Kidney epithelial cell (primary cell): ENCODE measurements at regions not wholly inside any gene's neighbourhood (a gene's known extent, or its start where the extent isn't known, plus 50 kb on each side); places are given as distances from the start of the nearest gene placed in this dataset.

Experiments used
- DNase-seq: peaks from one replicate; pipeline ENCODE4 v3.0.0-alpha.2; 2010; ENCODE audit warnings: low read depth
- H3K27me3 ChIP-seq: 2 replicates; pipeline ENCODE4 v1.6.0; 2011; ENCODE audit warnings: low read length; ENCODE audit not compliant: control insufficient read depth, insufficient read depth
- H3K36me3 ChIP-seq: 2 replicates; pipeline ENCODE4 v1.5.1; 2011; ENCODE audit warnings: low read length; ENCODE audit not compliant: control insufficient read depth, insufficient read depth
- H3K4me3 ChIP-seq: 2 replicates; pipeline ENCODE4 v1.5.1; 2011; ENCODE audit warnings: low read depth, mild to moderate bottlenecking, control low read depth, low read length
- TF ChIP-seq, protein P1 (sequence below): IDR thresholded peaks from 2 replicates; pipeline ENCODE4 v1.5.1; 2011; ENCODE audit warnings: mild to moderate bottlenecking, moderate library complexity, low read length, control low read depth, inconsistent platforms; ENCODE audit not compliant: insufficient read depth, poor library complexity, severe bottlenecking

- no peak for DNase-seq
- Histone ChIP-seq H3K36me3 (no peaks in the 10 kb centered on the region), H3K4me3 (no peak overlapping the region), H3K27me3 (no peaks in the 10 kb centered on the region)
- TF ChIP-seq, protein P1, sequence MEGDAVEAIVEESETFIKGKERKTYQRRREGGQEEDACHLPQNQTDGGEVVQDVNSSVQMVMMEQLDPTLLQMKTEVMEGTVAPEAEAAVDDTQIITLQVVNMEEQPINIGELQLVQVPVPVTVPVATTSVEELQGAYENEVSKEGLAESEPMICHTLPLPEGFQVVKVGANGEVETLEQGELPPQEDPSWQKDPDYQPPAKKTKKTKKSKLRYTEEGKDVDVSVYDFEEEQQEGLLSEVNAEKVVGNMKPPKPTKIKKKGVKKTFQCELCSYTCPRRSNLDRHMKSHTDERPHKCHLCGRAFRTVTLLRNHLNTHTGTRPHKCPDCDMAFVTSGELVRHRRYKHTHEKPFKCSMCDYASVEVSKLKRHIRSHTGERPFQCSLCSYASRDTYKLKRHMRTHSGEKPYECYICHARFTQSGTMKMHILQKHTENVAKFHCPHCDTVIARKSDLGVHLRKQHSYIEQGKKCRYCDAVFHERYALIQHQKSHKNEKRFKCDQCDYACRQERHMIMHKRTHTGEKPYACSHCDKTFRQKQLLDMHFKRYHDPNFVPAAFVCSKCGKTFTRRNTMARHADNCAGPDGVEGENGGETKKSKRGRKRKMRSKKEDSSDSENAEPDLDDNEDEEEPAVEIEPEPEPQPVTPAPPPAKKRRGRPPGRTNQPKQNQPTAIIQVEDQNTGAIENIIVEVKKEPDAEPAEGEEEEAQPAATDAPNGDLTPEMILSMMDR = no peak
Measured at GRCh38 chr4:71648923-71649322, 135.0 kb downstream of the GC start.

DNA sequence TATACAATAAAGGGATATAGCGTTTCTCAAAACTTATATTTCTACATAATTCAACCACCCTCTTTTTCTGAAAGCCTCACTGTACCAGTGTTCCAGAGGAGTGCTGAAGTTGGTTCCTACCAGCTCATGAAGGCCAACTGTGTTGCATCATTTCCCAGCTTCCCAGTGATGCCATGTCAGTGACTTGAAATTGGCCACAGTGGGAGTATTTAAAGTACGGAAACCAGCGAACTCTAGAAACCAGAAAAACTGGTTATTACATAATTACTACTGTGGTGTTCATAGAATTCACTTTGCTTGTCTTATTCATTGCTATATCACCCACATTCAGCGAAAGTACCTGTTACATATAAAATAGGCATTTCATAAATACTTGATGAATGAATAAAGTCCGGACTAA, 135.4 kb downstream of the GC start:
- Histone ChIP-seq H3K36me3 (no peaks in the 10 kb centered on the region), H3K4me3 (no peak overlapping the region), H3K27me3 (no peaks in the 10 kb centered on the region)
- TF ChIP-seq, protein P1 = no peak
- peak; percentile 21 for DNase-seq

- Histone ChIP-seq H3K36me3 (no peaks in the 10 kb centered on the region), H3K4me3 (no peak overlapping the region), H3K27me3 (no peaks in the 10 kb centered on the region)
- TF ChIP-seq, protein P1 = no peak
- DNase-seq = no peak
Measured at GRCh38 chr4:71639380-71639779, 144.5 kb downstream of the GC start.

DNA sequence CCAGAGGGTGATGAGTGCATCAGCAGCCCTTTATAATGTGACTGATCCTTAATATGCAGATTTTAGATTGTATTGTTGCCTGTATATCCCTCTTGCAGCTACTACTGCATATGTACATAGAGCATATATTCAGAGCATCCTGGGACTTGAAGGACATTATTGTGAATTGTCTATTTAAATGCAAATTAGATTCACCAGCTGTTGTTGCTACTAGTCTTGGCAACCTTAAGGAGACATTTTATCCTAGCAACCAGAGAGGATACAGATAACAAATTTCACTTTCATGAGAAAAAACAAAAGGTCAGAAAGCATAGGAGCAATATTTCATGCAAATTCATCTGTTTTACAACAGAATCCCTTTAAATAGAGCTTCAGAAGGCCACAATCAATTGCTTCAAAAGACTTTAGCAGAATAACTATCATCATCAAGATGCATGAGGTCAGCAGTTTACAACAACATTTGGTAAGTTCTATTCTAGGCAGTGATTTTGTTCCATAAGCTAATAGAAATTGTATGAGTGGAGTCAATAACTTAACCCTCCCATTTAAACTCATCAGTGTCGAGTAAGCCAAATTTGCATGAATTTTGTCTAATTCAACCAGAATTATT, 148.6 kb downstream of the GC start:
- TF ChIP-seq, protein P1 = no peak
- Histone ChIP-seq H3K4me3 (no peak overlapping the region), H3K27me3 (no peaks in the 10 kb centered on the region), H3K36me3 (no peaks in the 10 kb centered on the region)
- DNase-seq = no peak

DNA sequence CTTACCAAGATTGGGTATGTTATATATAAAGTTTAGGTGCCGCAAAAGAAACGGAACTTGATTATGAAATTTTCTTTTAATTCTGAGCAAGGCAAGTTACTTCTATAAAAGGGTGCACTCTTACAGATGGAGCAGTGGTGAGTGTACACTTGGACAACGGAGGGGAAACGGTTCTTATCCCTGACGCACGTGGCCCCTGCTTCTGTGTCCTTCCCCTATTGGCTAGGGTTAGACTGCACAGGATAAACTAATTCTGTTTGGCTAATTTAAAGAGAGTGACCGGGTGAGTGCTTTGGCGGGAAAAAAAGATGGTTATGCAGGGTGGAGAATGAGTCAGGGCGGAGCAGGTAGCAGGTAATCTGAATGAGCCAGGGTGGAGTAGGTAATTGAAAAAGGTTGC, 149.5 kb downstream of the GC start:
- DNase-seq = no peak
- H3K36me3 ChIP-seq = no peaks in the 10 kb centered on the region
- TF ChIP-seq, protein P1 = no peak
- H3K4me3 ChIP-seq = no peak overlapping the region
- H3K27me3 ChIP-seq = no peaks in the 10 kb centered on the region

DNA sequence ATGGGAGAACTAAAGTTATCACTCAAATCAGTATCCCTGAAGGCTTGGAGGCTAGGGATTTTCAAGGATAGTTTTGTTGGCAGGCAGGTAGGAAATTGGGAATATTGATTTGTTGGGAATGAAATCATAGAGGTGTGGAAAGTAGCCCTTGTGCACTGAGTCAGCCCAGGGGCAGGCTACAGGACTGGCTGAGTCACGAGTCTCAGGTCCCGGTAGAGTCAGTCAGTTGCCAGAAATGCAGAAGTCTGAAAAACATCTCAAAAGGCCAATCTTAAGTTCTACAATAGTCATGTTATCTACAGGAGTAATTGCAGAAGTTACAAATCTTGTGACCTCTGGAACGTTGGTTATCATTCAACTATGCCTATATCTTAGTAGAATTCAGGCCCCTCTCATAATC, 153.1 kb downstream of the GC start:
- no peak for DNase-seq
- TF ChIP-seq, protein P1 = no peak
- H3K4me3 ChIP-seq = no peak overlapping the region
- no peaks in the 10 kb centered on the region for H3K27me3 ChIP-seq
- no peaks in the 10 kb centered on the region for H3K36me3 ChIP-seq
